ENCODE measurements at regions not wholly inside any gene's neighbourhood (a gene's known extent, or its start where the extent isn't known, plus 50 kb on each side); places are given as distances from the start of the nearest gene placed in this dataset.

- TF ChIP-seq CTCF (conservative IDR thresholded peaks at IDR 0.05; ENCODE audit: low read length), result no peak
- no peak for TF ChIP-seq EZH2phosphoT487 (IDR thresholded peaks at IDR 0.05; ENCODE audit: borderline replicate concordance, low read depth, low read length)
Measured at GRCh38 chr18:39795350-39795749, 2159.7 kb upstream of the PIK3C3 start.
